GM18909 (cell line): ENCODE measurements at regions not wholly inside any gene's neighbourhood (a gene's known extent, or its start where the extent isn't known, plus 50 kb on each side); places are given as distances from the start of the nearest gene placed in this dataset.
A peak's percentile ranks its signal among the peaks of the same experiment; 100 is the strongest.
"Not testable (repeated sequence)": the region's sequence is repeated elsewhere in the genome, so short reads cannot be mapped to it uniquely, and the experiment has no call there.

Source experiments
- ATAC-seq: cut with Tn5 transposase; IDR thresholded peaks from one replicate; pipeline ENCODE4 v1.9.1; 2021; ENCODE audit warnings: mild to moderate bottlenecking; ENCODE audit not compliant: unreplicated experiment, poor library complexity

DNA sequence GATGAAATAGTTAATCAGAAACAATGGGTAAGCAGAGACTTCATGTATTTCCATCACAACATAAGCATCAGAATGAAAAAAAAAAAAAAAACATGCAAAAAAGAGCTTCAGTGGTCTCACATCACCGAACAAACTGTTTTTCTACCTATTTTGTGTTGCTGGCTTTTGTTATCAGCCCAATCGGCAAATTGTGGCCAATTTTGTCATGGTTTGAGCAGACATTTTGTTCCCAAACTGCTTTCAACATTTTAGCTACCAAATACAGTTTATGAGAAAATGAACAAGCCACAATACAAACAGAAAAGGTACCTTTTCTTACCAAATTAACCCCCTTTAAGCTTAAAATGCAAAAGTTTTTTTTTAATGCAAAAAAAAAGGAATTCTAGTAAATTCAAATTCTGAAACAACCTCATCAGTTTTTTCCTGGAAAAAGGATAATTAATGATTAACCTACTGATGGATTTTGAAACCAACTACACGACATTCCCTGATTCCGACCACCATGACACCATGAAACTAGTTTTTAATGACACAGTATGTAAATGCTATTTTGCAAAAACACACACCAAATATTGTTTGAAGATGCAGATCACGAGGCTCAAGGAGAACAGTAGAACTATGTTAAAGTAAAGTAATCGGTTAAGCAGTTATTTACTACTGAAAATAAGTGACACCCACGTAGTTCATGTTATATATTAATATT is 316.7 kb downstream of the BCL2L11 start:
- ATAC-seq: not testable (repeated sequence)

DNA sequence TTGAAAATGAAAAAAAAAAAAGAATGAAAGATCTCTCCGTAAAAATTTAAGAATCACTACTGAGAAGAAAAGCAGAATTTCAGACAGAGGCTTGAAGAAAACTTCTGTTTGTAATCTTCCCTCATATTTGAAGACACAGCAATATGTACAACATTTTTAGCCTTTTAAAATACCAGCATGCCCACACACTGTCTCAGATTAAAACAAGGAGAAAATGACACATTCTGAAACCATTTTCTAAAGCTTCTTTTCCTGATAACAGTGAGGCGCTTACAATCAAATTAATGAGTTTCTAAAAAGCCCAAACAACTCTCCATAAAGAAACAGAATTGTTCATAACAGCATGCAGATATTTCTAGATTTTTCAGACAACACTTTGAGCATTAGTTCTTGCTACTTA is 317.4 kb downstream of the BCL2L11 start:
- not testable (repeated sequence) for ATAC-seq

DNA sequence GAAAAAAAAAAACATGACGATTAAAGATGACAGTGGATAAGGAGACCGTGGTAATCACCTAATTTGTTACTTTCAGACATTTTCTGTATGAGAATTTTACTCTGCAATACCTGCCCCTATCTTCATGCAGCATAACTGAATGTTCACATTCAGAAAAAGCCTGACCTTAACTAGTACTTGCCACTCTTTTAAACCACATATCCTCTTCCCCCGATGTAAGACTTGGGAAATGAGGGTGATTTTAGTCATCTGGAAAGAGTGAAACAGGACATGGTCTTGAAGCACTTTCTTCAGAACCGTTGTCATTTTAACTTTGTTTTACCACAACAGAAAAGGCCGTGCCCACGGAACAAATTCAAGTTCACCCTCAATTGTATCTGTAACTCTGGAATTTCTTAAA is 318.5 kb downstream of the BCL2L11 start:
- ATAC-seq: not testable (repeated sequence)

GRCh38 chr2:111441614-111442013 is 320.9 kb downstream of the BCL2L11 start:
- ATAC-seq: not testable (repeated sequence)

- not testable (repeated sequence) for ATAC-seq
Observed at GRCh38 chr2:111442767-111443454, 322.2 kb downstream of the BCL2L11 start.

- ATAC-seq: not testable (repeated sequence)
Observed at GRCh38 chr2:111444516-111444915, 323.8 kb downstream of the BCL2L11 start.

- not testable (repeated sequence) for ATAC-seq
Observed at GRCh38 chr2:111445191-111445929, 324.6 kb downstream of the BCL2L11 start.

GRCh38 chr2:111445941-111446340 is 325.2 kb downstream of the BCL2L11 start:
- ATAC-seq: not testable (repeated sequence)

DNA sequence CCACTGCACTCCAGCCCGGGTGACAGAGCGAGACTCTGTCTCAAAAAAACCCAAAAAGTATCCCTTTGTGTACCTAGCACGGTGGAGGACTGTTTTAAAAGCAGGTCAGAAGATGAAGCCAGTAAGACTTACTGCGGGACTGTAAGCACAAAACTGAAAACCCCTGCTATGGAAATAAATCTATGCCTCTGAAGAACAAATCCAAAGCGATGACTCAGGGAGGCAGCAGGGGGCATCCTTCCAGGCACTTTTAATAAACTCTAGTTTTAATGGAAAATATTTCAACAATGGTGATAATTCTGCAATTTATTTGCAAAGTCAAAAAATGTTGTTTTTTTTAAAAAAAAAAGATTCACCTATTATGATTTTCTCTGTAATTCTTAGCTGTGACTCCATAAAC is 326.8 kb downstream of the BCL2L11 start:
- ATAC-seq: not testable (repeated sequence)

- ATAC-seq: not testable (repeated sequence)
Observed at GRCh38 chr2:111448796-111449195, 328.1 kb downstream of the BCL2L11 start.

DNA sequence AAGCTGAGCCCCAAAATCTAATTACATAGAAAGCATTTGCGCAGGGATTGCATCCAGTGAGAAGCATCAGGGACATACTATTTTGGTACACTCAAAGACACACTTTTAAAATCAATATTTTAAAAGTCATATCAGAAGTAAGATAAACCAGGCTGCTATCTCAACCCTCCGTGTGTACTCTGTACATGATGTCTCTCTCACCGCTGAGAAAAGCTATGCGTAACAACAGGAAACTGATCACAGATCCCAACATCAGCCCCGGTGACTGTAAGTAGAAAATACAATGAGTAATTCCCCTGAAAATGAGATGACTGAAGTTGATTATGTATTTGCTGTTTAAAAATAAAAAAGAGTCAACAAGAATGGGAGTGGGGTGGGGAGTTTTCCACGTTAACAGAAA is 329.8 kb downstream of the BCL2L11 start:
- ATAC-seq: not testable (repeated sequence)

- ATAC-seq: peak; percentile 12
Observed at GRCh38 chr2:111451692-111452199, 331.0 kb downstream of the BCL2L11 start.

- ATAC-seq: peak; percentile 67
Observed at GRCh38 chr2:111452208-111452607, 331.5 kb downstream of the BCL2L11 start.

DNA sequence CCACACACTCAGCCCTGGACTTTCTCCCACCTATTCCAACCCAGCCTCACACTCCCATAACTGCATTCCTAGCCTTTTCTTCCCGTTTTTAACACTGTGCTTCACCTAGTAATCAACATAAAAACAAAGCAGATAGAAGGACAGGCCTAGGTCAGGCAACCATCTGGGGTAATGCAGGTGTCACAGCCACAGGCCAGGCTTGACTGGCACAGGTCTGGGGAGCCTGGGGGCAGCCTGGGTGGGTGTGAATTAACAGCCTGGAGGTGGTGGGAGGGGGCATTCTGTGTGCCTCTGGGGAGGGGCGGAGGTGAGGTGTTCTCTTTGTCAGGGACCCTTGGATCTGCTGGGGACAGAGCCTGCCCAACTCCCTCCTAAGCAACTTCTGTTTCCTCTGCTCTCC is 332.6 kb downstream of the BCL2L11 start:
- not testable (repeated sequence) for ATAC-seq

GRCh38 chr2:111453816-111454215 is 333.1 kb downstream of the BCL2L11 start:
- ATAC-seq: not testable (repeated sequence)

GRCh38 chr2:111454404-111454803 is 333.7 kb downstream of the BCL2L11 start:
- ATAC-seq: peak; percentile 79

- not testable (repeated sequence) for ATAC-seq
Observed at GRCh38 chr2:111455016-111456015, 334.6 kb downstream of the BCL2L11 start.

DNA sequence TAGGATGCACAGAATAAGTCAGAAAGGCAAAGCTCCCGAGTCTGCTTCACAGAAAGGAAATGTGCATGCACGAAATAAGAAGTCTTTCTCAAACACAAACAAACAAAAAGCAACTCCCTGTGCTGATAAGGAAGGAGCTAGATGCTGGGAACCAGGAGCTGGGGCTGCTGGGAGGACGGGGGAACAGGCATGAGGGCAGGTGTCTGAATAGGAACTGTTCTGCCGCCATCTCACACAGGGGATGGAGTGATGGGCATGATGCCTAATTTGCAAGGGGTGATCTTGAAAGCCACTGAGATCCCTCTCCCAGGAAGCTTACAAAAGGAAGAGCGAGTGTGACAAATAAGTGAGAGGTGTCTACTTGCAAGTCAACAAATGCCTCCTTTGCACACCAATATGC is 336.5 kb downstream of the BCL2L11 start:
- ATAC-seq: not testable (repeated sequence)

GRCh38 chr2:111460901-111461300 is 340.2 kb downstream of the BCL2L11 start:
- not testable (repeated sequence) for ATAC-seq
